Vagina (tissue), 2 donors: ENCODE measurements at regions not wholly inside any gene's neighbourhood (a gene's known extent, or its start where the extent isn't known, plus 50 kb on each side); places are given as distances from the start of the nearest gene placed in this dataset.

Source experiments
- DNase-seq, 2 donors: peaks; one replicate each; pipeline ENCODE4 v3.0.0-alpha.2; 2017; ENCODE audit errors: extremely low spot score in 2 of 2
- H3K27ac ChIP-seq: fragments of 200-600 bp; sonication (generic); one replicate; pipeline ENCODE4 v1.5.1; 2019
- H3K27me3 ChIP-seq: fragments of 200-600 bp; sonication (generic); one replicate; pipeline ENCODE4 v1.5.1; 2019
- H3K36me3 ChIP-seq, 2 donors: fragments of 200-600 bp; sonication (generic); one replicate each; pipeline ENCODE4 v1.5.1; 2017 to 2019
- H3K4me1 ChIP-seq: fragments of 200-600 bp; sonication (generic); one replicate; pipeline ENCODE4 v1.5.1; 2019
- H3K4me3 ChIP-seq, 2 donors: fragments of 200-600 bp; sonication (generic); 1 replicate in 1 of 2; 2 replicates in 1 of 2; pipeline ENCODE4 v1.5.1; 2016 to 2019
- H3K9me3 ChIP-seq: fragments of 200-600 bp; sonication (generic); one replicate; pipeline ENCODE4 v1.5.1; 2019
- CTCF ChIP-seq, 3 experiments: fragments of 450-650 bp in 2 of 3; fragments of 200-600 bp in 1 of 3; sonication (generic) in 1 of 3; IDR thresholded peaks; one replicate each; pipeline ENCODE4 v1.5.1; 2017 to 2019; ENCODE audit warnings: antibody characterized with exemption in 3 of 3, mild to moderate bottlenecking in 2 of 3, moderate library complexity in 2 of 3
- POLR2A ChIP-seq, 2 donors: fragments of 450-650 bp; IDR thresholded peaks; one replicate each; pipeline ENCODE4 v1.6.1; 2017; ENCODE audit warnings: antibody characterized with exemption in 2 of 2, mild to moderate bottlenecking in 2 of 2, moderate library complexity in 2 of 2
- POLR2AphosphoS5 ChIP-seq, 2 donors: sonication (generic); formaldehyde crosslinking; IDR thresholded peaks; one replicate each; pipeline ENCODE4 v1.9.0; 2017; ENCODE audit warnings: antibody characterized with exemption in 2 of 2, mild to moderate bottlenecking in 2 of 2, low read depth in 1 of 2; ENCODE audit not compliant: insufficient read depth in 1 of 2
- intact Hi-C: fragments of 100-400 bp; cut with DNase I; formaldehyde crosslinking; loops from one replicate; pipeline ENCODE4 v1.15.1; 2023

- intact Hi-C loops, result no loop called here
- no peaks in the 10 kb centered on the region for H3K36me3 ChIP-seq
- H3K27me3 ChIP-seq, result no peaks in the 10 kb centered on the region
- peaks cover 9% of the 10 kb centered on the region for H3K4me1 ChIP-seq
- DNase-seq, result no peak
- no peak overlapping the region for H3K4me3 ChIP-seq
- no peak overlapping the region for H3K27ac ChIP-seq
- H3K9me3 ChIP-seq, result no peaks in the 10 kb centered on the region
- no peak for TF ChIP-seq POLR2A (IDR thresholded peaks at IDR 0.05)
- no peak for TF ChIP-seq CTCF (IDR thresholded peaks at IDR 0.05)
- TF ChIP-seq POLR2AphosphoS5 (IDR thresholded peaks at IDR 0.05; ENCODE audit: insufficient read depth in 1 of 2, low read depth in 1 of 2), result no peak
These were observed 59.2 kb upstream of the DSG1 start for GRCh38 chr18:31258789-31259188.

GRCh38 chr18:31261792-31262582 lies 56.0 kb upstream of the DSG1 start:
- H3K36me3 ChIP-seq, result no peaks in the 10 kb centered on the region
- no peaks in the 10 kb centered on the region for H3K9me3 ChIP-seq
- H3K4me3 ChIP-seq, result no peak overlapping the region
- H3K27me3 ChIP-seq, result no peaks in the 10 kb centered on the region
- H3K4me1 ChIP-seq, result no peaks in the 10 kb centered on the region
- TF ChIP-seq POLR2A (IDR thresholded peaks at IDR 0.05) (no peak), CTCF (IDR thresholded peaks at IDR 0.05) (no peak)
- intact Hi-C loops, result no loop called here
- DNase-seq, result no peak
- H3K27ac ChIP-seq, result no peak overlapping the region

GRCh38 chr18:31267823-31268481 lies 50.0 kb upstream of the DSG1 start:
- no peak for TF ChIP-seq POLR2A (IDR thresholded peaks at IDR 0.05)
- no peak for TF ChIP-seq CTCF (IDR thresholded peaks at IDR 0.05)
- no peak for TF ChIP-seq POLR2AphosphoS5 (IDR thresholded peaks at IDR 0.05; ENCODE audit: insufficient read depth in 1 of 2, low read depth in 1 of 2)
- intact Hi-C loops, result no loop called here
- Histone ChIP-seq H3K27ac (no peak overlapping the region), H3K27me3 (no peaks in the 10 kb centered on the region), H3K9me3 (no peaks in the 10 kb centered on the region), H3K36me3 (no peaks in the 10 kb centered on the region), H3K4me1 (no peaks in the 10 kb centered on the region), H3K4me3 (no peak overlapping the region)
- DNase-seq, result no peak
